H1 (cell line): ENCODE measurements at regions not wholly inside any gene's neighbourhood (a gene's known extent, or its start where the extent isn't known, plus 50 kb on each side); places are given as distances from the start of the nearest gene placed in this dataset.

Experiments
- CTCF ChIA-PET: fragments of 300-600 bp; sonication (Branson Sonifier 250); formaldehyde crosslinking; loops from one replicate; lab custom pipeline; 2021; ENCODE audit not compliant: partially characterized antibody; lab: Charles Lee
- POLR2A ChIA-PET: fragments of 300-600 bp; sonication (Branson Sonifier 250); formaldehyde crosslinking; loops from one replicate; lab custom pipeline; 2021; ENCODE audit warnings: inconsistent platforms; ENCODE audit not compliant: partially characterized antibody; lab: Charles Lee
- DNase-seq, 2 experiments: peaks; one replicate each; pipeline versions ENCODE4 v3.0.0 to v3.0.0-alpha.2; 2010 to 2022; ENCODE audit warnings: low spot score in 2 of 2, low read depth in 1 of 2, mixed read lengths in 1 of 2
- FAIRE-seq: peaks from 2 replicates; lab custom pipeline; 2011; peaks lifted over from hg19 to GRCh38; lab: Jason Lieb, UNC
- H2AFZ ChIP-seq: 2 replicates; pipeline ENCODE4 v1.8.1; 2012; ENCODE audit warnings: low read length, inconsistent platforms
- H2AK5ac ChIP-seq: 2 replicates; pipeline ENCODE4 v1.6.1; 2013; ENCODE audit warnings: low read depth, low read length
- H2BK120ac ChIP-seq: replicated peaks from 2 replicates; pipeline ENCODE3; 2013; ENCODE audit warnings: low read depth, low read length, inconsistent platforms
- H2BK12ac ChIP-seq: 2 replicates; pipeline ENCODE4 v1.6.1; 2013; ENCODE audit warnings: low read depth, low read length
- H2BK15ac ChIP-seq: 2 replicates; pipeline ENCODE4 v1.6.1; 2013; ENCODE audit warnings: low read length
- H2BK20ac ChIP-seq: 2 replicates; pipeline ENCODE4 v1.6.1; 2013; ENCODE audit warnings: low read length
- H2BK5ac ChIP-seq: 2 replicates; pipeline ENCODE4 v1.6.1; 2013; ENCODE audit warnings: low read depth, low read length
- H3K14ac ChIP-seq: 2 replicates; pipeline ENCODE4 v1.6.1; 2013; ENCODE audit warnings: inconsistent platforms; ENCODE audit not compliant: insufficient read length
- H3K18ac ChIP-seq: 2 replicates; pipeline ENCODE4 v1.6.1; 2013; ENCODE audit warnings: low read length; ENCODE audit errors: extremely low read depth
- H3K23ac ChIP-seq: 2 replicates; pipeline ENCODE4 v1.6.1; 2013; ENCODE audit warnings: inconsistent platforms; ENCODE audit not compliant: insufficient read length
- H3K23me2 ChIP-seq: 2 replicates; pipeline ENCODE4 v1.6.1; 2013; ENCODE audit warnings: low read depth, low read length
- H3K27ac ChIP-seq: 2 replicates; pipeline ENCODE4 v1.6.1; 2011; ENCODE audit warnings: low read depth, low read length, inconsistent platforms
- H3K27me3 ChIP-seq, 4 experiments: replicated peaks in 1 of 4; 1 replicate in 1 of 4; 2 replicates in 3 of 4; pipeline versions ENCODE4 v1.6.1 to v1.8.1; 2011 to 2013; ENCODE audit warnings: low read length in 3 of 4, mild to moderate bottlenecking in 3 of 4, inconsistent platforms in 2 of 4, mixed read lengths in 2 of 4, moderate library complexity in 1 of 4; ENCODE audit not compliant: control insufficient read depth in 3 of 4, insufficient read depth in 3 of 4; ENCODE audit errors: extremely low read depth in 1 of 4
- H3K36me3 ChIP-seq, 4 experiments: 2 replicates each; pipeline versions ENCODE4 v1.6.1 to v1.8.1; 2011 to 2013; ENCODE audit warnings: mild to moderate bottlenecking in 4 of 4, low read length in 3 of 4, moderate library complexity in 2 of 4, control low read depth in 1 of 4, inconsistent platforms in 1 of 4; ENCODE audit not compliant: insufficient read depth in 4 of 4, control insufficient read depth in 2 of 4
- H3K4ac ChIP-seq: replicated peaks from 2 replicates; pipeline ENCODE3; 2013; ENCODE audit warnings: low read length, low read depth, mixed read lengths, inconsistent platforms; ENCODE audit not compliant: insufficient read length
- H3K4me1 ChIP-seq, 4 experiments: replicated peaks in 1 of 4; 1 replicate in 1 of 4; 2 replicates in 3 of 4; pipeline versions ENCODE4 v1.6.1 to v1.8.1; 2011 to 2013; ENCODE audit warnings: low read length in 3 of 4, inconsistent platforms in 2 of 4, mixed read lengths in 1 of 4; ENCODE audit not compliant: insufficient read depth in 4 of 4, control insufficient read depth in 3 of 4
- H3K4me2 ChIP-seq, 2 experiments: 2 replicates each; pipeline versions ENCODE4 v1.6.1 to v1.8.1; 2011 to 2013; ENCODE audit warnings: low read depth in 2 of 2, low read length in 2 of 2, control low read depth in 1 of 2, inconsistent platforms in 1 of 2, mild to moderate bottlenecking in 1 of 2; ENCODE audit not compliant: insufficient read depth in 1 of 2
- H3K4me3 ChIP-seq, 4 experiments: fragments of 200-600, 300-600 bp in 1 of 4; sonication (generic), shearing (Covaris generic), sonication (Bioruptor Twin) in 1 of 4; 2 replicates each; pipeline versions ENCODE4 v1.5.1 to v1.8.1; 2011 to 2016; ENCODE audit warnings: low read length in 4 of 4, low read depth in 3 of 4, control low read depth in 2 of 4, inconsistent platforms in 2 of 4, mild to moderate bottlenecking in 2 of 4, mixed read lengths in 1 of 4, moderate library complexity in 1 of 4; ENCODE audit not compliant: insufficient read depth in 2 of 4; ENCODE audit errors: extremely low read depth in 1 of 4
- H3K56ac ChIP-seq: replicated peaks from 2 replicates; pipeline ENCODE3; 2013; ENCODE audit warnings: low read depth, mild to moderate bottlenecking, mixed read lengths, low read length, inconsistent platforms; ENCODE audit not compliant: insufficient read length
- H3K79me1 ChIP-seq: 2 replicates; pipeline ENCODE4 v1.6.1; 2013; ENCODE audit warnings: low read depth, low read length, control low read depth
- H3K79me2 ChIP-seq, 2 experiments: 2 replicates each; pipeline versions ENCODE4 v1.6.1 to v1.8.1; 2012 to 2013; ENCODE audit warnings: low read length in 2 of 2, mild to moderate bottlenecking in 2 of 2, inconsistent platforms in 1 of 2; ENCODE audit not compliant: insufficient read depth in 2 of 2, control insufficient read depth in 1 of 2
- H3K9ac ChIP-seq, 4 experiments: replicated peaks in 1 of 4; 1 replicate in 1 of 4; 2 replicates in 3 of 4; pipeline versions ENCODE4 v1.6.1 to v1.8.1; 2011 to 2013; ENCODE audit warnings: low read depth in 3 of 4, low read length in 3 of 4, control low read depth in 2 of 4, mild to moderate bottlenecking in 2 of 4, moderate library complexity in 2 of 4, inconsistent platforms in 1 of 4; ENCODE audit errors: extremely low read depth in 1 of 4
- H3K9me3 ChIP-seq, 2 experiments: 2 replicates each; pipeline versions ENCODE4 v1.6.1 to v1.8.1; 2012 to 2013; ENCODE audit warnings: mild to moderate bottlenecking in 2 of 2, moderate library complexity in 2 of 2, control low read depth in 1 of 2, inconsistent platforms in 1 of 2, low read depth in 1 of 2, low read length in 1 of 2, mixed read lengths in 1 of 2; ENCODE audit not compliant: insufficient read depth in 2 of 2
- H4K20me1 ChIP-seq, 2 experiments: replicated peaks in 1 of 2; 2 replicates each; pipeline versions ENCODE3 to v1.8.1; 2011 to 2013; ENCODE audit warnings: inconsistent platforms in 2 of 2, low read length in 2 of 2, mild to moderate bottlenecking in 1 of 2; ENCODE audit not compliant: insufficient read depth in 2 of 2, control insufficient read depth in 1 of 2
- H4K5ac ChIP-seq: 2 replicates; pipeline ENCODE4 v1.6.1; 2013; ENCODE audit warnings: low read length, low read depth, mixed read lengths, inconsistent platforms; ENCODE audit not compliant: insufficient read length
- H4K8ac ChIP-seq: 2 replicates; pipeline ENCODE4 v1.8.0; 2013; ENCODE audit warnings: mild to moderate bottlenecking, moderate library complexity, low read length, inconsistent platforms; ENCODE audit not compliant: insufficient read depth; ENCODE audit errors: extremely low read depth
- H4K91ac ChIP-seq: replicated peaks from 2 replicates; pipeline ENCODE3; 2013; ENCODE audit warnings: low read length, mixed read lengths, inconsistent platforms; ENCODE audit not compliant: insufficient read length
- BCL11A ChIP-seq, 2 experiments: IDR thresholded peaks; one replicate each; pipeline ENCODE4 v1.6.1; 2011; ENCODE audit warnings: low read depth in 2 of 2, low read length in 2 of 2, mild to moderate bottlenecking in 2 of 2
- BRCA1 ChIP-seq: IDR thresholded peaks from 2 replicates; pipeline ENCODE4 v1.6.1; 2012; ENCODE audit warnings: low read depth, low read length, improper control_type of control experiment
- CBX8 ChIP-seq: fragments of 300-800, 300-1000 bp; sonication (generic); IDR thresholded peaks from 2 replicates; pipeline ENCODE4 v1.7.1; 2016; ENCODE audit warnings: low read depth, low read length, borderline replicate concordance
- CREB1 ChIP-seq: IDR thresholded peaks from 2 replicates; pipeline ENCODE4 v1.6.1; 2012; ENCODE audit warnings: inconsistent platforms
- CTBP2 ChIP-seq: IDR thresholded peaks from 2 replicates; pipeline ENCODE4 v1.7.0; 2011; ENCODE audit warnings: borderline replicate concordance, mild to moderate bottlenecking, moderate library complexity, mixed read lengths, low read length; ENCODE audit not compliant: insufficient read depth, insufficient read length
- EP300 ChIP-seq, 2 experiments: IDR thresholded peaks; 1 replicate in 1 of 2; 2 replicates in 1 of 2; pipeline ENCODE4 v1.6.1; 2011 to 2012; ENCODE audit warnings: low read depth in 2 of 2, low read length in 2 of 2, mild to moderate bottlenecking in 2 of 2, borderline replicate concordance in 1 of 2, inconsistent platforms in 1 of 2, moderate library complexity in 1 of 2
- KDM4A ChIP-seq: IDR thresholded peaks from one replicate; pipeline ENCODE4 v1.7.1; 2012; ENCODE audit warnings: low read depth, mild to moderate bottlenecking, moderate library complexity, low read length, inconsistent platforms; ENCODE audit not compliant: severe bottlenecking
- POLR2AphosphoS5 ChIP-seq: IDR thresholded peaks from 2 replicates; pipeline ENCODE4 v1.6.1; 2011; ENCODE audit warnings: low read depth, low read length
- SRF ChIP-seq: IDR thresholded peaks from 2 replicates; pipeline ENCODE4 v1.6.1; 2011; ENCODE audit warnings: mild to moderate bottlenecking, low read depth, low read length, moderate library complexity
- TEAD4 ChIP-seq: IDR thresholded peaks from 2 replicates; pipeline ENCODE4 v1.6.1; 2012; ENCODE audit warnings: low read depth, low read length, inconsistent platforms, mixed read lengths

GRCh38 chr9:86459191-86459590 lies 105.0 kb upstream of the TUT7 start:
- no peak overlapping the region for H2BK120ac ChIP-seq
- no peak overlapping the region for H2BK15ac ChIP-seq
- no peak overlapping the region for H3K18ac ChIP-seq
- H2BK12ac ChIP-seq, result no peak overlapping the region
- H3K56ac ChIP-seq, result no peak overlapping the region
- H4K20me1 ChIP-seq, result no peaks in the 10 kb centered on the region
- no peak overlapping the region for H3K14ac ChIP-seq
- H4K5ac ChIP-seq, result no peak overlapping the region
- no peaks in the 10 kb centered on the region for H3K27me3 ChIP-seq
- H4K91ac ChIP-seq, result no peak overlapping the region
- no peaks in the 10 kb centered on the region for H3K79me1 ChIP-seq
- H2BK20ac ChIP-seq, result no peak overlapping the region
- H3K4me1 ChIP-seq, result no peaks in the 10 kb centered on the region
- no peak overlapping the region for H3K27ac ChIP-seq
- no peaks in the 10 kb centered on the region for H3K36me3 ChIP-seq
- H3K79me2 ChIP-seq, result no peaks in the 10 kb centered on the region
- TF ChIP-seq CREB1 (no peak), EP300 (IDR thresholded peaks at IDR 0.05; ENCODE audit: borderline replicate concordance in 1 of 2, low read depth in 2 of 2, low read length in 2 of 2) (no peak), BCL11A (IDR thresholded peaks at IDR 0.05; ENCODE audit: low read depth in 2 of 2, low read length in 2 of 2) (no peak), CBX8 (no peak), KDM4A (no peak), BRCA1 (no peak), TEAD4 (no peak), POLR2AphosphoS5 (no peak), CTBP2 (no peak), SRF (no peak)
- TF ChIP-seq, all 59 proteins: peak for 0
- no peaks in the 10 kb centered on the region for H3K9me3 ChIP-seq
- POLR2A ChIA-PET, result no interaction called here
- no peak overlapping the region for H3K4me2 ChIP-seq
- CTCF ChIA-PET, result no interaction called here
- no peak overlapping the region for H2AFZ ChIP-seq
- H4K8ac ChIP-seq, result no peak overlapping the region
- H3K4ac ChIP-seq, result no peak overlapping the region
- no peak for FAIRE-seq
- H3K9ac ChIP-seq, result no peak overlapping the region
- H3K23ac ChIP-seq, result no peak overlapping the region
- DNase-seq, result no peak
- no peak overlapping the region for H2BK5ac ChIP-seq
- no peak overlapping the region for H3K4me3 ChIP-seq
- H3K23me2 ChIP-seq, result no peaks in the 10 kb centered on the region
- no peak overlapping the region for H2AK5ac ChIP-seq
